GM13976 (cell line): ENCODE measurements at regions not wholly inside any gene's neighbourhood (a gene's known extent, or its start where the extent isn't known, plus 50 kb on each side); places are given as distances from the start of the nearest gene placed in this dataset.

Experiments used
- DNase-seq: peaks from one replicate; pipeline ENCODE4 v3.0.0; 2012; ENCODE audit warnings: low spot score
- CTCF ChIP-seq: IDR thresholded peaks from 2 replicates; pipeline ENCODE4 v1.5.1; 2012; ENCODE audit warnings: borderline replicate concordance, mild to moderate bottlenecking; ENCODE audit not compliant: insufficient read depth; ENCODE audit errors: extremely low read depth, missing control alignments, control extremely low read depth
- in situ Hi-C: fragments of 300-500 bp; cut with MboI; formaldehyde crosslinking; loops from one replicate; pipeline ENCODE4 v1.12.0; 2022; ENCODE audit warnings: low sequenced_read_pairs, mixed read lengths, inconsistent platforms; ENCODE audit not compliant: unreplicated experiment

- no peak for DNase-seq
- TF ChIP-seq CTCF = no peak
- in situ Hi-C loops = no loop called here
Observed at GRCh38 chr12:27852742-27853141, 72.7 kb upstream of the MANSC4 start.
